NOMO-1 (cell line): ENCODE measurements at regions not wholly inside any gene's neighbourhood (a gene's known extent, or its start where the extent isn't known, plus 50 kb on each side); places are given as distances from the start of the nearest gene placed in this dataset.
"Not testable (repeated sequence)": the region's sequence is repeated elsewhere in the genome, so short reads cannot be mapped to it uniquely, and the experiment has no call there.

Source experiments
- DNase-seq, 2 experiments: peaks; one replicate each; lab custom pipeline; 2025; ENCODE audit not compliant: unreplicated experiment in 2 of 2; lab: John Stamatoyannopoulos, UW

GRCh38 chrX:115357326-115358120 is 68.0 kb downstream of the LUZP4 start:
- DNase-seq = no peak

- DNase-seq = not testable (repeated sequence)
Measured at GRCh38 chrX:115359508-115359907, 70.0 kb downstream of the LUZP4 start.

DNA sequence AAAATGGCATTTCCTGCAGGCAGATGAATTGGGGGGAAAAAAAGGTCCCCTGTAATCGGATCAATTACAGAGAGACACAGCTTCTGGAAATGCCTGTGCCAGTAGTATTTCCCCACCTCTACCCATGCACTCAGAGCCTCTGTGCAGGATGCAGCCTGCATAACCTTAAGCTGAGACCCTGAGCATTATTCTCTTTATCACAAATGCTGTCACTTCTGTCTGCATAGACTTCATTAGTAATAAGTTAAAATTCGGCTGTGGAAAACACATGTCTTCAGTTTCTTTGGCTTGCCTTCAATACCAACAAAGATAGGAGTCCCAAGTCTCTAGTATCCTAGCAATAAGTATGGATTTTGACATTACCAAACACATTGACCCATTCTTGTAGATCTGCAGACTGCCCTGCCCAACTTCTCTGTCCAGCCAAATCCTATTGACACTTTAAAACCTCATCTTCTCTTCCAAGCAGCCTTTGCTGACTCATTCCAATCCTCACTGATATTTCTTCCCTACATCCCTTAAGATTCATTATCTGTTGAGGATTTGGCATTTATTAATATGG is 70.8 kb downstream of the LUZP4 start:
- DNase-seq = no peak

GRCh38 chrX:115362334-115363095 is 73.0 kb downstream of the LUZP4 start:
- DNase-seq = no peak

GRCh38 chrX:115363372-115363771 is 73.9 kb downstream of the LUZP4 start:
- DNase-seq = no peak

DNA sequence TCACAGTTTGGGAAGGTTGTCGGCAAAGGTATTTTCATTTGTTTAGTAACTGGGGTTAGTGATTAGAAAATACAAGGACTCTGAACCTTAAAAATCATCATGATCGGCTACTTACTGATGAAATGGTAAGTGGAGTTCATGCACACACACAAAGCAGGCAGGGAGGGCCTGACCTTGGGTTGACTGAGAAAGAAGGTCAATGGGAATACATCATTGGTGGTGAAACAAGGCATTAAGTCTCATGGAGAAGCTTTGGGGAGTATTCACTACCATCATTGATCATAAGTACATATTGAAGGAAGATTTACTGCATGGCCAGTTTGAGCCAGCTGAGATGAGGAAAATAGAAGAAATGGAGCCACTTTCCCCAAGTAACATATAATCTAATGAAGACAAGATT is 74.4 kb downstream of the LUZP4 start:
- DNase-seq = no peak

GRCh38 chrX:115364670-115365069 is 75.2 kb downstream of the LUZP4 start:
- DNase-seq = no peak

DNA sequence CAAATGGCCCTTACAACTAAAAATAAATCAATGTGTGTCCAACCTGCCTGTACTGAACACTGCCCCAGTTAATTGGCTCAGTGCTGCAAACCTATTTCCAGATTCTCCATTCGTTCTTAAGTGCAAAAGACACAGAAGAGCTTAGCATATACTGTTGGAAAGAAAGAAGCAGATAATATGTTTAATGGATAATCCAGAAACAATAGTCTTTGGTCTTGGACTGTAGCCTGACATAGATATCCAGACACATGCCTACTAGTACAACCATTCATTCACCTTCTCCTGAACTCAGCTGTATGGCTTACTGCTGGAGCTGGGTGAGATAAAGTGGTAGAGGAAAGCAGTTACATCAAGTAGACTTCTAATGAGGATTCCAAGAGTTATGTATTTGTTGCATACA is 77.0 kb downstream of the LUZP4 start:
- DNase-seq = no peak

DNA sequence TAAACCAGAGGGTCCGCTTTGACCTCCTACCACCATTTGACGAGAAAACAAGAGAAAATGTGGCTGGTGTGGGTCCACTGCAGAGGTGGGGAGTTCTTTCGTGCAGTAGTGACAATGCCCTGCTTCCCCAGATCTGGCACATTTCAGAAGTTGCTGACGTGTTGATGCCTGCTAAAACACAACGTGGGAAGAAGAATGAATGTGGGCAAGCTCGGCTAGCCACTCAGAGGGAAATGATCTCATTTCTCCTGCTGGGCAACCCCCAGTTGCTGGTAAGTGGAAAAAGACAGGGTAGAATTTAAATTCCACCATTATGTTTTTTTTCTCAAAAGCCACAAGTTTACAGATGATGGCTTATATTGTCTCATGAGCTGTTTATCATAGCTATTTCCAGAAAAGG is 77.9 kb downstream of the LUZP4 start:
- no peak for DNase-seq

- DNase-seq = no peak
Measured at GRCh38 chrX:115367951-115368350, 78.4 kb downstream of the LUZP4 start.

DNA sequence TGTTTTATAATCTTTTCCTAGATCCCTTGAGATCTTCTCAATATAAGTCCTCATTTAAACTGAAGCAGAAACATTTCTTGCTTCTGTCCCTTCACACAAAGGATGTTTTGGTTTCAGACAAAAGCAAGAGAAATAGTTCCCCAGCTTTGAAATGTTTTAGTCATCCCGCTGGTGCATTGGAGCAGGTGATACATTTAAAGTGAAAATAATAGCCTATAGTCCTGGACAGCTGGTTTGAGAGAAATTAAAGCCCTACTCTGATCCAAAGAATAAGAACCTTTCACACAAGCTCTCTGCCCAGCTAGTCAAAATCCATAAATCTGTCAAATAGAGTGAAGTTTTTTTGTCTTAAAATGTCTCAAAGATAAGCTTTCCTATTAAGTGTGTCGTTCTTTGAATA is 79.4 kb downstream of the LUZP4 start:
- DNase-seq = no peak

DNA sequence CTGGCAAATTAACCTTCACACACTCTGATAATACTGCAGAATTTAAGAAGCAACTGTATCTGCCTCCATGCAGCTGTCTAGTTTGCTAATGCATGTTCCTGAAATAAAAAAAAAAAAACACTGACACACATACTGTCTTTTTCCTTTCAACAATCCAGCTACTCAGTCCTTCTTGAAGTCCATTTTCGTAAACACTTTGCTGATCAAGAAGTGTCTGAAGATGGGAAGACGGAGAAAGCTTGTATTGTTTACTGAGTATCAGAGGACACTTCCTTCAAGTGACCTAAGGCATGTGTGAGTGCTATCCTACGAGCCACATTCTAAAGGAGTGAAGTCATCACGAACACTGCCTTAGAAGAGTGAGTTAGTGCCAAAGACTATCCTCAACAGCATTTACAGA is 82.6 kb downstream of the LUZP4 start:
- DNase-seq = no peak

GRCh38 chrX:115373308-115373707 is 83.8 kb downstream of the LUZP4 start:
- DNase-seq = no peak

- DNase-seq = no peak
Measured at GRCh38 chrX:115378471-115378870, 89.0 kb downstream of the LUZP4 start.

GRCh38 chrX:115387327-115387726 is 97.8 kb downstream of the LUZP4 start:
- no peak for DNase-seq

DNA sequence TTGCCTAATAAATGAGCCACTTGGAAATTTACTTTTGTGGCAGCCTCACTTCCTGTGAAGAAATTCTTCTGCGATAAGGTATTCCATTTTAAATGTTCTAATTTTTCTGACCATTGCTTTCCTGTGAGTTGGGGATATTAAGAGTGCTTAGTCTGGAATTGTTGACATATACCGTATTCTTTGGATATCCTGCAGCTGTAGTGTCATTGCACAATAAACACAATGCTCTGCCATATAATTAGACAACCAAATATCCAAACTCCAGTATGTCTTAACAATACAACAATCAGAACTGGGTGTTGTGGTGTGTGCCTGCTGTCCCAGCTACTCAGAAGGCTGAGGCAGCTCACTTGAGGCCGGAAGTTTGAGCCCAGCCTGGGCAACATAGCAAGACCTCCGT is 99.4 kb downstream of the LUZP4 start:
- no peak for DNase-seq

GRCh38 chrX:115390078-115390477 is 100.6 kb downstream of the LUZP4 start:
- DNase-seq = no peak

DNA sequence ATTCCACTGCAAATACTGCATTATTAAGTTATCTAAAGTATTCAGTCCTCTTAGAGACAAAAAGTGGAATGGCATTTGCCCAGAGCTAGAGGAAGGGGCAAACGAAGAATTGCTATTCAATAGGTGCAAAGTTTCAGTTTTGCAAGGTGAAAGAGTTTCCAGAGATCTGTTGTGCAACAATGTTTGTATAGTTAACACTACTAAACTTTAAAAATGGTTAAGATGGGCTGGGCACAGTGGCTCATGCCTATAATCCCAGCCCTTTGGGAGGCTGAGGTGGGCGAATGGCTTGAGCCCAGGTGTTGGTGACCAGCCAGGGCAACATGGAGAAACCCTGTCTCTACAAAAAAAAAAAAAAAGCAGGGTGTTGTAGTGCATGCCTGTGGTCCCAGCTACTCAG is 102.5 kb downstream of the LUZP4 start:
- no peak for DNase-seq

DNA sequence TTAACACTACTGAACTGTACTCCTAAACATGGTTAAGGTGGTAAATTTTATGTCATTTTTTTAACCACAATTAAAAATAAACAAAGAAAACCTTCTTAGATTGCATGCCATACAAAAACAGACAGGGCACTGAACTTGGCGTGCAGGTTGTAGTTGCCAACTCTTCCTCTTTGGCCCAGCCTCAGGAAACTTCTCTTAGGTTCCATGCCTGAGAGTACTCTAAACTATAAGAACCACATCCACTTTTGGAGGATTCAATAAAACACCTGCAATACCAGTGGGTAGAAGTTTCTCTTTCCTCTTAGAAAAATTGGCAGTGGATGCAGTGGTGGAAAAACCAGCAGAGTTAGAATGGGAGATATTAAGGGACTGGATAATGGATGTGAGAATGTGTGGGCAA is 103.4 kb downstream of the LUZP4 start:
- DNase-seq = no peak

DNA sequence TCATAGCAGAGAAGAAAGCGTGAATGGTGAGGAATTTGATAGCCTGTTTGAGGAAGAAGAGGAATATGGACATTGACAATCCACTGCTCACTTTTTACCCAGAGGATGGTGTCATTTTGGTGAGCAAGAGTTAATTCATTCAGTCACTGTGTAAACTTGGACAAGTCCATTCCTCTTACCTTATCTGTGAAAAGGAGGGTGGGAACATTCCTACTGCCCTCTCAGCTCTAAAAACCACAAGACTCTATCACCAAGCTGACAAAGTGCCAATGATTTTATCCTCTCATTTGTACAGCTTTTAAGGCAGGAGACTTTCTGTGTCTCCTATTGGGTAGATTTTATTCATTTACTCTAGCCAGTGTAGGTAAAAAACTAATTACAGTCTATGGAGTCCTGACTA is 103.8 kb downstream of the LUZP4 start:
- no peak for DNase-seq

DNA sequence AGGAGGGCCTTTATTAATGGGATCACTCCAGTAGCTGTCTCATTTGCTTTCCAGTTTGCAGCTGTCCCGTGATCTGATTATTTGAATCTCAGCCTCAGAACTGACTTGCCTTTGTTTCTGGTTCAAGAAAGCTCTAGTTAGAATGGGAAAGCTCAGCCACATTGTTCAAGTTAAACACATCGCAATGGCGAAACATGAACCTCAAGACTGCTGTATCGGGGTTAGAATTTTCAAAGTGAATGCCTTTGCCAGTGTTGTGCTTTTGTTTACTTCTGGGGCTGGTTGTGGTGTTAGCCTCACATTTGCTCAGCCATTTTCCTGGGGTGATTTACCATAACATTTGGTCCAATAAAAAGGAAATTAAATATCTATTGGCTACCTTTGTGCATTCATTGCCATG is 105.3 kb downstream of the LUZP4 start:
- not testable (repeated sequence) for DNase-seq

DNA sequence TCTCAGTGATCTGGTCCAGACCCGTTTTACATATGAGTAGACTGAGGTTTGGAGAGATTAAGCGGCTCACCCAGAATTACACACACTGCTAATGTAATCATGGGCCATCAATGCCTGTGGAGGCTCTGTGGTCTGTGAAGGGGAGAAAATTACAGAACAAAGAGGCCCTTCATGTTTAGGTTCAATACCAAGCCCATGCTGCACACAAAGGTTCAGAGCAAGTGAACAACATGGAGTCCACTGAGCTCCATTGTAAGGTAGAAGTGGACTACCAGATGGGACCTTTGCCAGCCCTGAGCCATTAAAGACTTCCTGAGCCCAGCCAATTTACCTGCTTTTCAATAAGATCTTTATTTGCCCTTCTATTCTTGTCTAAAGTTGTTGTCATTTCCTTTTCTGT is 109.8 kb downstream of the LUZP4 start:
- DNase-seq = no peak
